Inflammatory macrophage (primary cell): ENCODE measurements at regions not wholly inside any gene's neighbourhood (a gene's known extent, or its start where the extent isn't known, plus 50 kb on each side); places are given as distances from the start of the nearest gene placed in this dataset.

ENCODE experiments used
- DNase-seq, 2 donors: peaks; one replicate each; pipeline ENCODE4 v3.0.0-alpha.2; 2020 to 2022

- DNase-seq = no peak
These were observed 196.3 kb upstream of the ALCAM start for GRCh38 chr3:105170423-105170822.

GRCh38 chr3:105174017-105174615, 192.6 kb upstream of the ALCAM start:
- DNase-seq = no peak

- DNase-seq = no peak
These were observed 189.1 kb upstream of the ALCAM start for GRCh38 chr3:105177576-105177975.

- DNase-seq = no peak
These were observed 179.4 kb upstream of the ALCAM start for GRCh38 chr3:105187344-105187743.

- DNase-seq = no peak
These were observed 171.4 kb upstream of the ALCAM start for GRCh38 chr3:105195260-105195659.

- no peak for DNase-seq
These were observed 168.8 kb upstream of the ALCAM start for GRCh38 chr3:105197863-105198262.

- no peak for DNase-seq
These were observed 167.5 kb upstream of the ALCAM start for GRCh38 chr3:105199217-105199616.

- DNase-seq = no peak
These were observed 156.6 kb upstream of the ALCAM start for GRCh38 chr3:105210141-105210540.

GRCh38 chr3:105214590-105214989, 152.1 kb upstream of the ALCAM start:
- no peak for DNase-seq

GRCh38 chr3:105222568-105223093, 144.1 kb upstream of the ALCAM start:
- no peak for DNase-seq

- no peak for DNase-seq
These were observed 142.9 kb upstream of the ALCAM start for GRCh38 chr3:105223815-105224214.

GRCh38 chr3:105228696-105229095, 138.0 kb upstream of the ALCAM start:
- no peak for DNase-seq

GRCh38 chr3:105232553-105232952, 134.2 kb upstream of the ALCAM start:
- DNase-seq = no peak

GRCh38 chr3:105233010-105233409, 133.7 kb upstream of the ALCAM start:
- DNase-seq = no peak

GRCh38 chr3:105235221-105235620, 131.5 kb upstream of the ALCAM start:
- no peak for DNase-seq

- no peak for DNase-seq
These were observed 130.9 kb upstream of the ALCAM start for GRCh38 chr3:105235785-105236184.

- DNase-seq = no peak
These were observed 128.3 kb upstream of the ALCAM start for GRCh38 chr3:105238367-105238766.

- DNase-seq = peak in 1 of 2 donors; percentile 63
These were observed 123.6 kb upstream of the ALCAM start for GRCh38 chr3:105243076-105243475.

GRCh38 chr3:105246536-105246935, 120.2 kb upstream of the ALCAM start:
- DNase-seq = no peak

GRCh38 chr3:105253225-105253624, 113.5 kb upstream of the ALCAM start:
- DNase-seq = no peak

- no peak for DNase-seq
These were observed 112.6 kb upstream of the ALCAM start for GRCh38 chr3:105254154-105254553.

GRCh38 chr3:105255350-105255749, 111.4 kb upstream of the ALCAM start:
- no peak for DNase-seq

- no peak for DNase-seq
These were observed 107.2 kb upstream of the ALCAM start for GRCh38 chr3:105259496-105259895.

- DNase-seq = peak in 1 of 2 donors; percentile 0
These were observed 106.3 kb upstream of the ALCAM start for GRCh38 chr3:105260385-105260784.

- DNase-seq = no peak
These were observed 92.2 kb upstream of the ALCAM start for GRCh38 chr3:105274536-105274935.
